ENCODE measurements at regions not wholly inside any gene's neighbourhood (a gene's known extent, or its start where the extent isn't known, plus 50 kb on each side); places are given as distances from the start of the nearest gene placed in this dataset.

DNA sequence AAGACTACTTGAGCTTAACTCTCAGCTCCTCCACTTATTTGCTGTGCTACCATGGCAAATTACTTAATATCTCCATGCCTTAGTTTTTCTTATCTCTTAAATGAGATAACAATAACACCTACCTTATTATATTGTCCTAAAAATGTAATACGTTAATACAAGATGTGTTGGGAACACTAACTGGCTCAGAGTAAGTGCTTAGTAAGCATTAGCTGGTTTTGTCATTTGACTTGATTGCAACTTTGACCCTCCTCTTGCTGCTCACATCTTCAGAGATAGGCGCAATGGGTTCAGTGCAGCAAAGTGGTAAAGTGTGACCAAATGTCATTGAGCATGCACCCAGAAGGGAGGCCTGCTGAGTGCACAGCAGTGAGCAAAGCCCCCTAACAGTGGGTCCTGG, 294.5 kb upstream of the CLNK start:
- Mint-ChIP-seq H3K4me3 (ENCODE audit: unreplicated experiment) (no peak overlapping the region), H3K36me3 (ENCODE audit: low read depth) (no peaks in the 10 kb centered on the region), H3K9me3 (ENCODE audit: low read depth) (no peaks in the 10 kb centered on the region), H3K27me3 (ENCODE audit: low read depth) (peaks cover 3% of the 10 kb centered on the region), H3K27ac (ENCODE audit: unreplicated experiment) (no peak overlapping the region), H3K4me1 (ENCODE audit: low read depth) (no peaks in the 10 kb centered on the region)
- TF ChIP-seq, protein P1, sequence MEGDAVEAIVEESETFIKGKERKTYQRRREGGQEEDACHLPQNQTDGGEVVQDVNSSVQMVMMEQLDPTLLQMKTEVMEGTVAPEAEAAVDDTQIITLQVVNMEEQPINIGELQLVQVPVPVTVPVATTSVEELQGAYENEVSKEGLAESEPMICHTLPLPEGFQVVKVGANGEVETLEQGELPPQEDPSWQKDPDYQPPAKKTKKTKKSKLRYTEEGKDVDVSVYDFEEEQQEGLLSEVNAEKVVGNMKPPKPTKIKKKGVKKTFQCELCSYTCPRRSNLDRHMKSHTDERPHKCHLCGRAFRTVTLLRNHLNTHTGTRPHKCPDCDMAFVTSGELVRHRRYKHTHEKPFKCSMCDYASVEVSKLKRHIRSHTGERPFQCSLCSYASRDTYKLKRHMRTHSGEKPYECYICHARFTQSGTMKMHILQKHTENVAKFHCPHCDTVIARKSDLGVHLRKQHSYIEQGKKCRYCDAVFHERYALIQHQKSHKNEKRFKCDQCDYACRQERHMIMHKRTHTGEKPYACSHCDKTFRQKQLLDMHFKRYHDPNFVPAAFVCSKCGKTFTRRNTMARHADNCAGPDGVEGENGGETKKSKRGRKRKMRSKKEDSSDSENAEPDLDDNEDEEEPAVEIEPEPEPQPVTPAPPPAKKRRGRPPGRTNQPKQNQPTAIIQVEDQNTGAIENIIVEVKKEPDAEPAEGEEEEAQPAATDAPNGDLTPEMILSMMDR (IDR thresholded peaks at IDR 0.05) = no peak
- no peak for DNase-seq (ENCODE audit: low spot score)

DNA sequence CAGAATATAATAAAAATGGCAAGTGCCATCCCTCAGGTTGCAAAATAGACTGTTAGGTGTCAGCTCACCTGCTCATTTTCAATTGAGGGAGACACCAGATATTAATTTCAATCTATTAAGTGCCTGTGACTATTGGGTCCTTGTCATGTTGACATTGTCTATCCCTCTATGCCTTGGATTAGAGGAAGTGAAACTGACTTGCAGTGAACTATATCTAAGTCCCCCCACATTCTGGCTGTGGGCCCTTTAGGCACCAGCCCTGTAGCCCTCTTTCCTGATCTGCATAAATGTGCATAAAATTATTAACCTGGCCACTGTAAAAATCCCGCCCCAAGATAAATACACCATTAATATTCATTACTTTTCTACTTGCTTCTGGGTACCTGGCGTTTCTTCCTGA, 293.0 kb upstream of the CLNK start:
- TF ChIP-seq, protein P1 (IDR thresholded peaks at IDR 0.05) = no peak
- Mint-ChIP-seq H3K4me1 (ENCODE audit: low read depth) (no peaks in the 10 kb centered on the region), H3K9me3 (ENCODE audit: low read depth) (no peaks in the 10 kb centered on the region), H3K36me3 (ENCODE audit: low read depth) (no peaks in the 10 kb centered on the region), H3K27ac (ENCODE audit: unreplicated experiment) (no peak overlapping the region), H3K4me3 (ENCODE audit: unreplicated experiment) (no peak overlapping the region), H3K27me3 (ENCODE audit: low read depth) (no peaks in the 10 kb centered on the region)
- no peak for DNase-seq (ENCODE audit: low spot score)

DNA sequence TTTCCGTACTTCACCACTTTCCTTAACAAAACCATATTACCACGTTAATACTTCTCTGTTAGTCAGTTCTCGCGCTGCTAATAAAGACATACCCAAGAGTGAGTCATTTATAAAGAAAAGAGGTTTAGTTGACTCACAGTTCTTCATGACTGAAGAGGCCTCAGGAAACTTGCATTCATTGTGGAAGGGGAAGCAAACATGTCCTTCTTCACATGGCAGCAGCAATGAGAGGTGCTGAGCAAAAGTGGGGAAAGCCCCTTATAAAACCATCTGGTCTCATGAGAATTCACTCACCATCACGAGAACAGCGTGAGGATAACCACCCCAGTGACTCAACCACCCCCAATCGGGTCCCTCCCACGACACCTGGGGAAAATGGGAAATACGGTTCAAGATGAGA, 289.8 kb upstream of the CLNK start:
- Mint-ChIP-seq H3K27me3 (ENCODE audit: low read depth) (peaks cover 2% of the 10 kb centered on the region), H3K36me3 (ENCODE audit: low read depth) (no peaks in the 10 kb centered on the region), H3K4me3 (ENCODE audit: unreplicated experiment) (no peak overlapping the region), H3K9me3 (ENCODE audit: low read depth) (no peaks in the 10 kb centered on the region), H3K27ac (ENCODE audit: unreplicated experiment) (no peak overlapping the region), H3K4me1 (ENCODE audit: low read depth) (no peaks in the 10 kb centered on the region)
- DNase-seq (ENCODE audit: low spot score) = no peak
- TF ChIP-seq, protein P1 (IDR thresholded peaks at IDR 0.05) = no peak

DNA sequence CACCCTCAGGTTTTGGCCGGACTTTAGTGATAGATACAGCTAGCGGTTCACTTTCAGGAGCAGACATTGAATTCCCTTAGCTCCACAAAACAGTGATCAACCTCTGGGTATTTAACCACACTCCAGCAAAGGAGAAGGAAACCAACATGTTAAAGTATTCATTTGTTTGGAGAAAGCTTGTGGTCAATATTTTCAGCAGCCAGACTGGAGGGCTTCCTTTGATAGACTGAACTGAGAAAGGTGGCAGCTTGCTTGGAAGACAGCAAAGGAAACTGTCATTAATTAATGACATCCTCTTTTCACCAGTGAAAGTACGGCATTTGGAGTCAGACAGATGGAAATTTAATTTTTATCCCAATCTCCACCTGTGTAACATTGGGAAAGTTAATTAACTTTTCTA, 289.1 kb upstream of the CLNK start:
- no peaks in the 10 kb centered on the region for H3K4me1 Mint-ChIP-seq (ENCODE audit: low read depth)
- TF ChIP-seq, protein P1 (IDR thresholded peaks at IDR 0.05) = no peak
- no peak overlapping the region for H3K4me3 Mint-ChIP-seq (ENCODE audit: unreplicated experiment)
- H3K36me3 Mint-ChIP-seq (ENCODE audit: low read depth) = no peaks in the 10 kb centered on the region
- H3K9me3 Mint-ChIP-seq (ENCODE audit: low read depth) = no peaks in the 10 kb centered on the region
- peaks cover 2% of the 10 kb centered on the region for H3K27me3 Mint-ChIP-seq (ENCODE audit: low read depth)
- no peak for DNase-seq (ENCODE audit: low spot score)
- no peak overlapping the region for H3K27ac Mint-ChIP-seq (ENCODE audit: unreplicated experiment)

DNA sequence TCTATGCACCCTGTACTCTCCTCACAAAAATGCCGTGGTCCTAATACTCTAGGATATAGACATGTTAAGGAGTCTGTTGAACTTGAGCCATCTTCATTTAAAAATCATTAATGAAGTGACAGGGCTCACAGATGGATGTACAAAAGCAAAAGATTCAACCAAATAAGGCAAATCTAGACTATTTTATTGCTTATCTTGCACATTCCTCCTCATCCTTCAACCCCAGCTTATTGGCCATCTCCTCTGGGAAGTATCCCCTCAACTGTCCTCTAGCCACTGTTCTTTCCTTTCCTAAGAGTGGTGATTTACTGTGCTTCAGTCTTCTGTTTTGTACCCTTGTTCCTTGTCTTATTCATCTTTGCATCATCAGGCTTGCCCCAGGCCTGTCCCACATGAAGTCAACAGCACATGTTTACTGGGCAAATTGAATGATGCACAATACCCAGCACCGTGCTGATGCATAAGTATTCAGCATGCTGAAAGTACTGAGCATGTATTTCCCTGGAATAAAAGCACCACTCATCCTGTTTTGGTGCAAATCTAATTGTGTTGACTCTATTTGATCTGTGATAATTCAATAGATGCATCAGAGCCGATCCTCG, 287.3 kb upstream of the CLNK start:
- H3K4me1 Mint-ChIP-seq (ENCODE audit: low read depth) = no peaks in the 10 kb centered on the region
- peaks cover 2% of the 10 kb centered on the region for H3K27me3 Mint-ChIP-seq (ENCODE audit: low read depth)
- no peak for DNase-seq (ENCODE audit: low spot score)
- H3K27ac Mint-ChIP-seq (ENCODE audit: unreplicated experiment) = no peak overlapping the region
- H3K4me3 Mint-ChIP-seq (ENCODE audit: unreplicated experiment) = no peak overlapping the region
- no peaks in the 10 kb centered on the region for H3K36me3 Mint-ChIP-seq (ENCODE audit: low read depth)
- H3K9me3 Mint-ChIP-seq (ENCODE audit: low read depth) = no peaks in the 10 kb centered on the region
- TF ChIP-seq, protein P1 (IDR thresholded peaks at IDR 0.05) = no peak

Measured in chondrocyte (in vitro differentiated cells).